Fibroblast of lung (primary cell): ENCODE measurements at regions not wholly inside any gene's neighbourhood (a gene's known extent, or its start where the extent isn't known, plus 50 kb on each side); places are given as distances from the start of the nearest gene placed in this dataset.

Source experiments
- DNase-seq, 2 donors: peaks; one replicate each; pipeline versions ENCODE4 v3.0.0 to v3.0.0-alpha.2; 2010; ENCODE audit warnings: low read depth in 2 of 2
- H2AFZ ChIP-seq: 2 replicates; pipeline ENCODE4 v1.5.1; 2012; ENCODE audit warnings: low read length, control low read depth, inconsistent platforms
- H3K27ac ChIP-seq: 2 replicates; pipeline ENCODE4 v1.5.1; 2011; ENCODE audit warnings: low read length, control low read depth; ENCODE audit not compliant: insufficient read depth
- H3K27me3 ChIP-seq: 2 replicates; pipeline ENCODE4 v1.5.1; 2011; ENCODE audit warnings: mild to moderate bottlenecking, low read length; ENCODE audit not compliant: control insufficient read depth, insufficient read depth
- H3K36me3 ChIP-seq: 2 replicates; pipeline ENCODE4 v1.5.1; 2011; ENCODE audit warnings: low read length; ENCODE audit not compliant: control insufficient read depth, insufficient read depth
- H3K4me1 ChIP-seq: 2 replicates; pipeline ENCODE4 v1.5.1; 2011; ENCODE audit warnings: low read length; ENCODE audit not compliant: control insufficient read depth, insufficient read depth; ENCODE audit errors: extremely low read depth
- H3K4me2 ChIP-seq: 2 replicates; pipeline ENCODE4 v1.5.1; 2011; ENCODE audit warnings: low read length, control low read depth; ENCODE audit not compliant: insufficient read depth; ENCODE audit errors: extremely low read depth
- H3K4me3 ChIP-seq, 4 experiments: fragments of 200-600 bp in 1 of 4; sonication (generic) in 1 of 4; replicated peaks in 1 of 4; 2 replicates each; pipeline ENCODE4 v1.5.1; 2011 to 2016; ENCODE audit warnings: low read length in 4 of 4, low read depth in 3 of 4, mild to moderate bottlenecking in 3 of 4, control low read depth in 2 of 4, inconsistent platforms in 1 of 4, mixed read lengths in 1 of 4; ENCODE audit not compliant: insufficient read depth in 1 of 4; ENCODE audit errors: control extremely low read depth in 1 of 4
- H3K79me2 ChIP-seq: 2 replicates; pipeline ENCODE4 v1.5.1; 2012; ENCODE audit warnings: mild to moderate bottlenecking, low read length, inconsistent platforms; ENCODE audit not compliant: control insufficient read depth, insufficient read depth
- H3K9ac ChIP-seq: 2 replicates; pipeline ENCODE4 v1.5.1; 2011; ENCODE audit warnings: mild to moderate bottlenecking, low read length, control low read depth; ENCODE audit not compliant: insufficient read depth
- H3K9me3 ChIP-seq: 2 replicates; pipeline ENCODE4 v1.5.1; 2012; ENCODE audit warnings: low read depth, low read length; ENCODE audit not compliant: control insufficient read depth, insufficient read depth
- H4K20me1 ChIP-seq: 2 replicates; pipeline ENCODE4 v1.5.1; 2011; ENCODE audit warnings: low read length; ENCODE audit not compliant: control insufficient read depth, insufficient read depth; ENCODE audit errors: extremely low read depth
- EZH2 ChIP-seq: IDR thresholded peaks from 2 replicates; pipeline ENCODE4 v1.5.1; 2012; ENCODE audit warnings: low read length, control low read depth, mild to moderate bottlenecking; ENCODE audit errors: missing control alignments
- TF ChIP-seq, protein P1 (sequence below), 2 donors: IDR thresholded peaks in 1 of 2; conservative IDR thresholded peaks in 1 of 2; 1 replicate in 1 of 2; 2 replicates in 1 of 2; pipeline ENCODE4 v1.5.1; 2011 to 2012; ENCODE audit warnings: low read length in 2 of 2, control low read depth in 1 of 2, inconsistent platforms in 1 of 2, low read depth in 1 of 2, mild to moderate bottlenecking in 1 of 2

DNA sequence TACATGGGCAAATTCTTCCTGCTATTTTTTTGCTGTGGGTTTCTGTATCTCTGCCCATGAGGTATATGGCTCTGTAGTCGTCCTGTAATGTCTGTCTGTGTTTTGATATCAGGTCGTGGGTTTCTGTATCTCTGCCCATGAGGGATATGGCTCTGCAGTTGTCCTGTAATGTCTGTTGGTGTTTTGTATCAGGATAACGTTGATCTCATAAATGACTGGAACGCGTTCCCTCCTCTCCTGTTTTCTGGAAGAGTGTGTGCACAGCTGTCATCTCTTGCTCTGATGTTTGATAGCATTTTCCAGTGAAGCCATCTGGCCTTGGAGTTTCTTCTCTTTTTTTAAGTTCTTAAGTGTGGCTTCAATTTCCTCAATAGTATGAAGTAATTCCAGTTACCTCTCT lies 57.2 kb downstream of the SOX1 start:
- Histone ChIP-seq H3K79me2 (no peaks in the 10 kb centered on the region), H4K20me1 (no peaks in the 10 kb centered on the region), H3K4me2 (no peak overlapping the region), H2AFZ (no peak overlapping the region), H3K9ac (no peak overlapping the region), H3K4me1 (no peaks in the 10 kb centered on the region), H3K36me3 (no peaks in the 10 kb centered on the region), H3K27ac (no peak overlapping the region), H3K4me3 (no peak overlapping the region), H3K27me3 (no peaks in the 10 kb centered on the region), H3K9me3 (no peaks in the 10 kb centered on the region)
- TF ChIP-seq, protein P1, sequence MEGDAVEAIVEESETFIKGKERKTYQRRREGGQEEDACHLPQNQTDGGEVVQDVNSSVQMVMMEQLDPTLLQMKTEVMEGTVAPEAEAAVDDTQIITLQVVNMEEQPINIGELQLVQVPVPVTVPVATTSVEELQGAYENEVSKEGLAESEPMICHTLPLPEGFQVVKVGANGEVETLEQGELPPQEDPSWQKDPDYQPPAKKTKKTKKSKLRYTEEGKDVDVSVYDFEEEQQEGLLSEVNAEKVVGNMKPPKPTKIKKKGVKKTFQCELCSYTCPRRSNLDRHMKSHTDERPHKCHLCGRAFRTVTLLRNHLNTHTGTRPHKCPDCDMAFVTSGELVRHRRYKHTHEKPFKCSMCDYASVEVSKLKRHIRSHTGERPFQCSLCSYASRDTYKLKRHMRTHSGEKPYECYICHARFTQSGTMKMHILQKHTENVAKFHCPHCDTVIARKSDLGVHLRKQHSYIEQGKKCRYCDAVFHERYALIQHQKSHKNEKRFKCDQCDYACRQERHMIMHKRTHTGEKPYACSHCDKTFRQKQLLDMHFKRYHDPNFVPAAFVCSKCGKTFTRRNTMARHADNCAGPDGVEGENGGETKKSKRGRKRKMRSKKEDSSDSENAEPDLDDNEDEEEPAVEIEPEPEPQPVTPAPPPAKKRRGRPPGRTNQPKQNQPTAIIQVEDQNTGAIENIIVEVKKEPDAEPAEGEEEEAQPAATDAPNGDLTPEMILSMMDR (conservative IDR thresholded peaks at IDR 0.05 in 1 of 2, IDR thresholded peaks at IDR 0.05 in 1 of 2; ENCODE audit: low read depth in 1 of 2, low read length in 2 of 2) = no peak
- TF ChIP-seq EZH2 = no peak
- no peak for DNase-seq

DNA sequence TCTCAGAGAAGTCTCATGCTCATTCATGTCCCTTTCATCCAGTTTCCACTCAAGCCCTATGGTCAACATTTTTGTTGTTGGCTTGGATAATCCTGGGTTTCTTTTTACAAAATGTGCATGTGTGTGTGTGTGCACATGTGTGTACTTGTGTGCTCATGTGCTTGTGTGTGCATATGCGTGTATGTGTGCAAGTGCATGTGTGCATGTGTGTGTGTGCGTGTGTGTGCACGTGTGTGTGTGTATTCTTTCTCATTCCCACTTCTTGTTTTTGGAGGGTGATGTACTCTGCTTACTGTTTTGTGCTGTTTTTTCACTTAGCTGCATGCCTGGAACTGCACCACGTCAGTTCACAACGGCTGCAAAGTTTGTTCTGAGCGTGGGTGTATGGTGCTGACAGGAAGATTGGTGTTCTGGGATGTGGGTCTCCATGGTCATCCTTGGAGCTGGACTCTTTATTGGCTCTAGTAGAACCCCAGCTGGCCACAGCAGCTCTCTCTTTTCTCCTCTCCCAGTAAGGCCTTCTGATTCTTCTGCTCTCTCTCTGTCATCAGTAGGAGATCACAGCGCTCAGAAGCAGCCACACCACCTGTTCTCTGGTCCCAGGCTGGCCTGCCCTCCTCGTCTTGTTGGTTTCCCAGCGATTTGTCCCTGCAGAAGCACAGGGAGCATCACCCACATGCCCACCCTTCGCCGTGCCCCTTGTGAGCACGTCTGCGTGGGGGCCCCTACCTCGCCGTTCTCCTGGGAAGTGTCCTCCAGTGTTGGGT lies 60.8 kb downstream of the SOX1 start:
- H4K20me1 ChIP-seq = no peaks in the 10 kb centered on the region
- no peaks in the 10 kb centered on the region for H3K27me3 ChIP-seq
- H3K4me2 ChIP-seq = no peak overlapping the region
- no peaks in the 10 kb centered on the region for H3K79me2 ChIP-seq
- no peak overlapping the region for H3K4me3 ChIP-seq
- no peak overlapping the region for H3K9ac ChIP-seq
- TF ChIP-seq, protein P1 (conservative IDR thresholded peaks at IDR 0.05 in 1 of 2, IDR thresholded peaks at IDR 0.05 in 1 of 2; ENCODE audit: low read depth in 1 of 2, low read length in 2 of 2) = no peak
- TF ChIP-seq EZH2 = no peak
- no peaks in the 10 kb centered on the region for H3K36me3 ChIP-seq
- no peak for DNase-seq
- no peak overlapping the region for H2AFZ ChIP-seq
- no peaks in the 10 kb centered on the region for H3K9me3 ChIP-seq
- no peaks in the 10 kb centered on the region for H3K4me1 ChIP-seq
- H3K27ac ChIP-seq = no peak overlapping the region

DNA sequence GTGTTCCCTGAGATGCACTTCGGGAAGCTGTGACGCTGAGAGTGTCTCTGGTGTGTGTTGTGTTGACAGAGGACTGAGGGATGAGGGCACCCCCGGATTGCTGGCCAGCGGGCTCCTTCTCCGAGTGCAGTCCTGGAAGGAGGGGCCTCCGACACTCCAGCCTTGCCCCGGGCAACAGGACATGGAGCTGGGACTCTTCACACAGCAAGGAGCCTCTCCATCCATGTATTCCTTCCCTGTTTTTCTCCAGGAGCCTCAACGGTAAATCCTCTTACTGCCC lies 61.3 kb downstream of the SOX1 start:
- no peak overlapping the region for H3K4me3 ChIP-seq
- H4K20me1 ChIP-seq = no peaks in the 10 kb centered on the region
- no peaks in the 10 kb centered on the region for H3K27me3 ChIP-seq
- H3K27ac ChIP-seq = no peak overlapping the region
- H3K36me3 ChIP-seq = no peaks in the 10 kb centered on the region
- H3K79me2 ChIP-seq = no peaks in the 10 kb centered on the region
- H2AFZ ChIP-seq = no peak overlapping the region
- no peaks in the 10 kb centered on the region for H3K4me1 ChIP-seq
- no peak overlapping the region for H3K9ac ChIP-seq
- no peak for TF ChIP-seq EZH2
- TF ChIP-seq, protein P1 (conservative IDR thresholded peaks at IDR 0.05 in 1 of 2, IDR thresholded peaks at IDR 0.05 in 1 of 2; ENCODE audit: low read depth in 1 of 2, low read length in 2 of 2) = no peak
- DNase-seq = no peak
- H3K4me2 ChIP-seq = no peak overlapping the region
- no peaks in the 10 kb centered on the region for H3K9me3 ChIP-seq
